Esophagus muscularis mucosa (tissue), 3 donors: ENCODE measurements at regions not wholly inside any gene's neighbourhood (a gene's known extent, or its start where the extent isn't known, plus 50 kb on each side); places are given as distances from the start of the nearest gene placed in this dataset.

Experiments
- CTCF ChIP-seq, 3 experiments: fragments of 200-600 bp in 2 of 3; fragments of 450-650 bp in 1 of 3; sonication (generic) in 2 of 3; IDR thresholded peaks; one replicate each; pipeline ENCODE4 v1.5.1; 2017 to 2019; ENCODE audit warnings: antibody characterized with exemption in 3 of 3, mild to moderate bottlenecking in 2 of 3, moderate library complexity in 1 of 3
- POLR2AphosphoS5 ChIP-seq, 2 donors: sonication (generic); formaldehyde crosslinking; IDR thresholded peaks; one replicate each; pipeline ENCODE4 v1.6.1; 2017; ENCODE audit warnings: antibody characterized with exemption in 2 of 2

DNA sequence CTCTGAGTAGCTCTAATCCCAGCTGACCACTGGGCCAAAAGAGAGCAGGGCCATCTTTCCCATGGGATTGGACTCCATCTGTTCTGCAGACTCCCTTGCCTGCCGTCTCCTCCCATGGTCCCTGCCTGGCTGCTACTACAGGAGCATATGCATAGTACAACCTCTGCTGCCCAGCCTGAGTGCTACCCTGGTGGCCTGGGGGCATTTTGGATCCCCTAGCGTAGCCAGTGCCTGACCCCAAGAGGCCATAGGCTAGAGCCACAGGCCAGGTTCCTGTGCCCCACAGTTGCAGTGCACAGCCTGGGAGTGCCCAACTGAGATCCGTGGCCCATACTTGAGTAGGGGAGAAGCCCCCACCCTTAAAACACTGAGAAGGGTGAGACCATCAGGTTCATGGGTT, 280.3 kb downstream of the CCDC85A start:
- no peak for TF ChIP-seq CTCF (IDR thresholded peaks at IDR 0.05)
- no peak for TF ChIP-seq POLR2AphosphoS5 (IDR thresholded peaks at IDR 0.05)
